ENCODE measurements at regions not wholly inside any gene's neighbourhood (a gene's known extent, or its start where the extent isn't known, plus 50 kb on each side); places are given as distances from the start of the nearest gene placed in this dataset.

DNA sequence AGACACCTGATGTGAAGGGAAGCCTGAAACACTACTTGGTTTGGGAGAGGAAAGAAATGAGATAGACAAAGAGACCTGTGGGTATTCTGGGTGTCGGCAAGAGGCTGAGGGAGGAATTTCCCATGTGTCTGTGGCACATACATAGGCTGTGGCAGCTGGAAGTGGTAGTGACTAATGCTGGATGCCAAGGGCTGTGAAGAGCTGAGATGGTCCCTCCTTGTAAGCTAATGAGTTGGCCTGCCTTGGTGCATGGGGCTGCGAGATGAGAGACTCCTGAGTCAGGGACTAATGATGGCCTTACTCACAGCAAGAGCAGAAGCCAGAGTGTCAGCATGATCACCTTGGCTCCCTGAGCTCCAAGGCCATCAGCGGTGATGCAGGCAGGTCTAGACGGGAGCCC, 119.0 kb upstream of the EEPD1 start:
- Histone ChIP-seq H3K4me3 (ENCODE audit: insufficient read length, low read depth) (no peak overlapping the region), H3K9ac (ENCODE audit: insufficient read length, low read depth) (no peak overlapping the region), H3K4me1 (ENCODE audit: insufficient read depth, insufficient read length) (peaks cover 4% of the 10 kb centered on the region), H3K36me3 (ENCODE audit: insufficient read depth, insufficient read length, low read length) (no peaks in the 10 kb centered on the region), H3K9me3 (ENCODE audit: insufficient read depth, low read length) (no peaks in the 10 kb centered on the region), H3K27me3 (ENCODE audit: insufficient read depth, insufficient read length) (peaks cover 3% of the 10 kb centered on the region)
- no peak for DNase-seq (ENCODE audit: low read depth, low spot score)
- TF ChIP-seq YY1 (IDR thresholded peaks at IDR 0.05; ENCODE audit: insufficient read depth, insufficient read length) (no peak), ZNF274 (IDR thresholded peaks at IDR 0.05; ENCODE audit: low read depth, low read length) (no peak), SUZ12 (IDR thresholded peaks at IDR 0.05; ENCODE audit: extremely low read depth, insufficient read depth, insufficient read length) (no peak)

DNA sequence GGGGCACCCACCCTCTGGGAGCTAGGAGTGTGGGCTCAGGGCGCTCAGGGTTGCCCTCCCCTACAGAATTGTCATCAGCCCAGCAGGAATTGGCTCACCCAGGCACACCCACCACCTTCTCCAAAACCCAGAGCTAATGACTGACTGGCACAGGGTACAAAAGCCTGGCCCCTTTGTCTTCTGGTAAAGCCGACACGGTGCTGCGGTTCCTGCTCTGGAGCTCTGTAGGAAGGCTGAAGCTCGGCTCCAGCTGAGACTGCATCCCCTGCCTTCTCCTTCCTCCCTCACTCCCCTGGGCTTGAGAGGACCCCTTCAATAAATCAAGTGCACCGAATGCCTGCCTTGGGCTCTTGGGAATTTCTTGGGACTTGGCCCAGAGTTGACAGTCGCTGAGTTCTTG, 117.9 kb upstream of the EEPD1 start:
- H3K9me3 ChIP-seq (ENCODE audit: insufficient read depth, low read length) = no peaks in the 10 kb centered on the region
- no peaks in the 10 kb centered on the region for H3K36me3 ChIP-seq (ENCODE audit: insufficient read depth, insufficient read length, low read length)
- no peaks in the 10 kb centered on the region for H3K4me1 ChIP-seq (ENCODE audit: insufficient read depth, insufficient read length)
- no peak for DNase-seq (ENCODE audit: low read depth, low spot score)
- no peak for TF ChIP-seq ZNF274 (IDR thresholded peaks at IDR 0.05; ENCODE audit: low read depth, low read length)
- no peak for TF ChIP-seq SUZ12 (IDR thresholded peaks at IDR 0.05; ENCODE audit: extremely low read depth, insufficient read depth, insufficient read length)
- no peak for TF ChIP-seq YY1 (IDR thresholded peaks at IDR 0.05; ENCODE audit: insufficient read depth, insufficient read length)
- H3K9ac ChIP-seq (ENCODE audit: insufficient read length, low read depth) = no peak overlapping the region
- no peak overlapping the region for H3K4me3 ChIP-seq (ENCODE audit: insufficient read length, low read depth)
- peaks cover 3% of the 10 kb centered on the region for H3K27me3 ChIP-seq (ENCODE audit: insufficient read depth, insufficient read length)

DNA sequence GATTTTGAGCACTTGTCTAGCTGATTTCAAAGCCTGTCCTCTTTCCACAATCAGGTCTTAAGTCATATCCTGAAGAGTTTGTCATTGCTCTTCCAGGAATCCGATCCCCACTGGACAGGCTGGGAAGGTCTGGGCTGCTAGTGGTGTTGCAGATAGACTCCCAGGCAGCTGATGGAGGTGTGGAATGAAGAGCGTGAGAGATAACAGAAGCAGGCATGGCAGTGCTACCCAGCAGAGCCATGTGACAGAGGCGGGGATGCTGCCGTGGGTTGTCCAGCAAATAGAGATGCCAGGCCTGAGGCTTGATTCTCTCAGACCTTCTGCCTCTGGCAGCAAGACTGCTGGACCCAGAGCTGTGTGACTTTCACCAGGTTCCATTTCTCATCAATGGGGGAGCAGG, 116.5 kb upstream of the EEPD1 start:
- no peak overlapping the region for H3K4me3 ChIP-seq (ENCODE audit: insufficient read length, low read depth)
- H3K36me3 ChIP-seq (ENCODE audit: insufficient read depth, insufficient read length, low read length) = no peaks in the 10 kb centered on the region
- no peaks in the 10 kb centered on the region for H3K4me1 ChIP-seq (ENCODE audit: insufficient read depth, insufficient read length)

DNA sequence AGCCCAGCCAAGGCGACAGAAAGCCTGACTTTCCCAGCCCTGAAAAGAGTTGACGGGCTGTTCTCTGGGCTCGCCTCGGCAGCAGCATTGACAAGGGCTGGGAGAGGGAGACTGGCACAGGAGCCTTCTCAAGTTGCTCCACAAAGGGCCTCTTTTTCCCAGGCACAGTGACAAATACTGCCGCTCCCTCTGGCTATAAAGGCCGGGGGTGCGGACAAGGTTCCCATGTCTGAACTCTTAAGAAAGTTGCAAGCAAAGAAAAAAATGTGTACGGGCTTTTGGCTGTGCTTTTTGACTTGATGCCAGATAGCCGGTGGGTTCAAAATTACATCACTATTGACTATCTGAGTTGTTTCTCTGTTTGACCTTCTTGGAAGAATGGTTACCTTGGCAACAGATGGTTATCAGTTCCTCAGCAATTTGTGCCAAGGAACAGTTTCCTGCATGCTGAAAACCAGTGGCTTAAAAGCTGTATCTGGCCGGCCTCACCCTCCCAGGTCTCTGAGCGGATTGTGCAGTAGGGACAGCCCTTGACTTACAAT, 115.9 kb upstream of the EEPD1 start:
- TF ChIP-seq ZNF274 (IDR thresholded peaks at IDR 0.05; ENCODE audit: low read depth, low read length) (no peak), YY1 (IDR thresholded peaks at IDR 0.05; ENCODE audit: insufficient read depth, insufficient read length) (no peak), SUZ12 (IDR thresholded peaks at IDR 0.05; ENCODE audit: extremely low read depth, insufficient read depth, insufficient read length) (no peak)
- no peak overlapping the region for H3K9ac ChIP-seq (ENCODE audit: insufficient read length, low read depth)
- H3K36me3 ChIP-seq (ENCODE audit: insufficient read depth, insufficient read length, low read length) = no peaks in the 10 kb centered on the region
- H3K4me1 ChIP-seq (ENCODE audit: insufficient read depth, insufficient read length) = no peaks in the 10 kb centered on the region
- H3K27me3 ChIP-seq (ENCODE audit: insufficient read depth, insufficient read length) = peaks cover 3% of the 10 kb centered on the region
- no peak overlapping the region for H3K4me3 ChIP-seq (ENCODE audit: insufficient read length, low read depth)
- H3K9me3 ChIP-seq (ENCODE audit: insufficient read depth, low read length) = no peaks in the 10 kb centered on the region
- no peak for DNase-seq (ENCODE audit: low read depth, low spot score)

More for the DNA sequence above, 116.5 kb upstream of the EEPD1 start:
- no peak for DNase-seq (ENCODE audit: low read depth, low spot score)
- no peaks in the 10 kb centered on the region for H3K9me3 ChIP-seq (ENCODE audit: insufficient read depth, low read length)
- H3K9ac ChIP-seq (ENCODE audit: insufficient read length, low read depth) = no peak overlapping the region
- H3K27me3 ChIP-seq (ENCODE audit: insufficient read depth, insufficient read length) = peaks cover 3% of the 10 kb centered on the region
- TF ChIP-seq YY1 (IDR thresholded peaks at IDR 0.05; ENCODE audit: insufficient read depth, insufficient read length) (no peak), ZNF274 (IDR thresholded peaks at IDR 0.05; ENCODE audit: low read depth, low read length) (no peak), SUZ12 (IDR thresholded peaks at IDR 0.05; ENCODE audit: extremely low read depth, insufficient read depth, insufficient read length) (no peak)

DNA sequence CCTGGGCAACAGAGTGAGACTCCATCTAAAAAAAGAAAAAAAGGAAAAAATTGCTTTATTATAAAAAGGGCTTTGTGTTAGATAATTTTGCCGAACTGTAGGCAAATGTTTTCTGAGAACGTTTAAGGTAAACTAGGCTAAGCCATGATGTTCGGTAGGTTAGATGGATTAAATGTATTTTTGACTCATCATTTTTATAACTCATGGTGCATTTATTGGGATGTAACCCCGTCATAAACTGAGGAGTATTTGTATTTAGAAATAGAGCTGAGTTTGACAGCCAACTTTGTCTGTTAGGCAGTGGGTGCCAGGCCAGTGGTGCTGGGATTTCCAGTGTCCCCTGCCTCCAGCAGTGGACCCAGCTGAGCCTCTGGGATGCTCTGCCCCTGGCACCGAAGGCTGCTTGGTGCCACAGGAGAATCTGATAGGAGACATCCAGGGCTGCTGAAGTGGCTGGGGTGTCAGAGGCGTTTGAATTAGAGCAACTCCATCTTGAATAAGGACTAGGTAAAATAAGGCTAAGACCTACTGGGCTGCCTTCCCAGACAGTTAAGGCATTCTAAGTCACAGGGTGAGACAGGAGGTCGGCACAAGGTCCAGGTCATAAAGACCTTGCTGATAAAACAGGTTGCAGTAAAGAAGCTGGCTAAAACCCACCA, 114.9 kb upstream of the EEPD1 start:
- no peak overlapping the region for H3K4me3 ChIP-seq (ENCODE audit: insufficient read length, low read depth)
- no peaks in the 10 kb centered on the region for H3K4me1 ChIP-seq (ENCODE audit: insufficient read depth, insufficient read length)
- H3K36me3 ChIP-seq (ENCODE audit: insufficient read depth, insufficient read length, low read length) = no peaks in the 10 kb centered on the region
- DNase-seq (ENCODE audit: low read depth, low spot score) = no peak
- no peak overlapping the region for H3K9ac ChIP-seq (ENCODE audit: insufficient read length, low read depth)
- TF ChIP-seq YY1 (IDR thresholded peaks at IDR 0.05; ENCODE audit: insufficient read depth, insufficient read length) (no peak), ZNF274 (IDR thresholded peaks at IDR 0.05; ENCODE audit: low read depth, low read length) (no peak), SUZ12 (IDR thresholded peaks at IDR 0.05; ENCODE audit: extremely low read depth, insufficient read depth, insufficient read length) (no peak)
- H3K27me3 ChIP-seq (ENCODE audit: insufficient read depth, insufficient read length) = peaks cover 3% of the 10 kb centered on the region
- no peaks in the 10 kb centered on the region for H3K9me3 ChIP-seq (ENCODE audit: insufficient read depth, low read length)

DNA sequence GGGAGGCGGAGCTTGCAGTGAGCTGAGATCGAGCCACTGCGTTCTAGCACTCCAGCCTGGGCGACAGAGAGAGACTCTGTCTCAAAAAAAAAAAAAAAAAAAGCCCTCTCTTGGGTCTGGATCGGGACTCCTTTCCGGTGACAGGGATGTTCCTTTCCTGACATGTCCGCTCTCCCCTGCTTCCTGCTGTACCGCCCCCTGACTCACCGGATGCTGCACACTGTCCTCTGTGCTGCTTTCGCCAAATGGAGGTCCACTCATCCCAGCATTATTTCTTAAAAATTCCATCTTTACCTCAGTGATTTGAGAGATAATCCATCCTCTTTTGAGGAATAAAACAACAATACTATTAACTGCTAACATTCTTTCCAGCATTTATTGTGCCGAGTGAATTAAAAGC, 113.8 kb upstream of the EEPD1 start:
- TF ChIP-seq ZNF274 (IDR thresholded peaks at IDR 0.05; ENCODE audit: low read depth, low read length) (no peak), SUZ12 (IDR thresholded peaks at IDR 0.05; ENCODE audit: extremely low read depth, insufficient read depth, insufficient read length) (no peak), YY1 (IDR thresholded peaks at IDR 0.05; ENCODE audit: insufficient read depth, insufficient read length) (no peak)
- Histone ChIP-seq H3K9me3 (ENCODE audit: insufficient read depth, low read length) (no peaks in the 10 kb centered on the region), H3K36me3 (ENCODE audit: insufficient read depth, insufficient read length, low read length) (no peaks in the 10 kb centered on the region), H3K9ac (ENCODE audit: insufficient read length, low read depth) (no peak overlapping the region), H3K4me3 (ENCODE audit: insufficient read length, low read depth) (no peak overlapping the region), H3K4me1 (ENCODE audit: insufficient read depth, insufficient read length) (no peaks in the 10 kb centered on the region), H3K27me3 (ENCODE audit: insufficient read depth, insufficient read length) (no peaks in the 10 kb centered on the region)
- DNase-seq (ENCODE audit: low read depth, low spot score) = no peak

DNA sequence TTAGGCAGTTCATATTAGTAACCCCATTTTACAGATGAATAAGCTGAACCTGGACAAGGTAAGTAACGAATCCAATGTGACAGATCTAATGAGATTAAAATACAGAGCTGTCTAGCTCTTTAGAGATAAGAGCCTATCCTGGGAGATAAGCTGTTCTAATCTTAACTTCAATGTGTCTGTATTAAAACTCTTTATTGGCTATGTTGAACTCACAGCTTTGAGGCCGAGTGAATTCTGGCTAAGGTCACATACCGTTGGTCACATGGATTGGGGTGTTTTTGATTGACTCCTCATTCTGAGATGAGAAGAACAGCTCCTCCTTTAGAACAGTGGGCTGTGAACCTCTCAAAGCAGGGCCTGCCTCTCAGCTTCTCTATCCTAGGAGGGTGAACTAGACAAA, 113.4 kb upstream of the EEPD1 start:
- no peak overlapping the region for H3K4me3 ChIP-seq (ENCODE audit: insufficient read length, low read depth)
- no peaks in the 10 kb centered on the region for H3K36me3 ChIP-seq (ENCODE audit: insufficient read depth, insufficient read length, low read length)
- no peak overlapping the region for H3K9ac ChIP-seq (ENCODE audit: insufficient read length, low read depth)
- TF ChIP-seq YY1 (IDR thresholded peaks at IDR 0.05; ENCODE audit: insufficient read depth, insufficient read length) (no peak), SUZ12 (IDR thresholded peaks at IDR 0.05; ENCODE audit: extremely low read depth, insufficient read depth, insufficient read length) (no peak), ZNF274 (IDR thresholded peaks at IDR 0.05; ENCODE audit: low read depth, low read length) (no peak)
- H3K27me3 ChIP-seq (ENCODE audit: insufficient read depth, insufficient read length) = no peaks in the 10 kb centered on the region
- DNase-seq (ENCODE audit: low read depth, low spot score) = no peak
- no peaks in the 10 kb centered on the region for H3K4me1 ChIP-seq (ENCODE audit: insufficient read depth, insufficient read length)
- no peaks in the 10 kb centered on the region for H3K9me3 ChIP-seq (ENCODE audit: insufficient read depth, low read length)
